ENCODE measurements at regions not wholly inside any gene's neighbourhood (a gene's known extent, or its start where the extent isn't known, plus 50 kb on each side); places are given as distances from the start of the nearest gene placed in this dataset.

DNA sequence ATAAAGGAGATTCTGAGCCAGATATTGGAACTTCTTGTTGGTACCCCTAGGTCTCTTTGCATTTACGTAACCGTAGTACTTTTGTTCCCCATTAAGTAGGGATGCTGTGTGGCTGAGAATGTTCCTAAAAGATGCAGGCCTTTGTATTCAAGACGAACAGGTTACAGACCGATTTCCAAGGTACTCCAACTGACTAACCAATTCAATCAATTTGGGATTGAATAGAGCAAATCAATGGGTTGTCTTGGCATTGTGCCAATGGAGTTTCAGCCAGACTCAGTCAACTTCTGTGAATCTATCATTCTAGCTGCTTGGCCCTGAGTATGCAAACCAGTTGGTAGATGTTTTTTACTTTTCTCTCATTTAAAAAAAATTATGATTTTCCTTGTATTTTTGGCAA, 347.3 kb upstream of the NPVF start:
- no peak overlapping the region for H3K9ac ChIP-seq
- H4K20me1 ChIP-seq, result no peaks in the 10 kb centered on the region
- no peaks in the 10 kb centered on the region for H3K27me3 ChIP-seq
- H3K4me1 ChIP-seq, result no peaks in the 10 kb centered on the region
- no peak overlapping the region for H3K4me3 ChIP-seq
- no peaks in the 10 kb centered on the region for H3K9me3 ChIP-seq (replicated peaks in 1 of 11)
- H3K4me2 ChIP-seq, result no peak overlapping the region
- TF ChIP-seq Cebpa-rat (IDR thresholded peaks at IDR 0.05), result no peak
- no peak overlapping the region for H3K27ac ChIP-seq
- H3K36me3 ChIP-seq, result no peaks in the 10 kb centered on the region

DNA sequence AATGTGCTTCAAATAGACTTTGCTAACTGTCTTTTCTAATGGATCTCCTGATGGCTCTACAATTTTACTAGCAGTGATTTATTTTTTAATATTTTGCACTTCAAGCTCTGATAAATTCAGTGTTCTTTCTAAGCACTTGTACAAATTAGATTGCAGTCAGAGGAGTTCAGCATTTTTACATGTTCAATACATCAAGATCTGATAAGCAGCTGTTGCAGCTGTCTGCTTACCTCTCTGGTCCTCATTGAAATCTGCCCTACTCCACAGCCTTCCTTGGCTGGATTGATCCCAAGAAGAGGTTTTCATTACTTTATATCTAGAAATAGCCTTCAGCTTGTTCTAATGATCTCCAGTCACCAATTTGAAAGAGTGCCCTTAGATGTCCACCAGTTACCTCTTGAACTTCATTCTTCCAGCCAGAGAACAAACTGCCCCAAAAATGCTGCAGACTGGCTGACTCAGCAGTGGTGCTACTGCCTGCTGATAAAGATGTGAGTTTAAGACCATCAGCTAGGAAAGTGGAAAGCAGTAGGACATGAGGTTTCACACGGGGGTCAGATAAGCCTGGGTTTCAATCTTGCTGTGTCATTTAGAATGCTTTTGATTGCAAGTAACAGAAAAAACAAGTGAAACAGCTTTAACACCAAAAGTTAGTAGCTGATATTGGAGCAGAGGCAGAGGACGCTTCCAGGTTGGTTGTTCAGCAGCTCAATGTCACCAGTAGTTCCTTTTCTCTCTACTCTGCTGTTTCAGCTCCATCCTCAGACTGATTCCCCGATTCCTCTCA, 350.9 kb upstream of the NPVF start:
- Histone ChIP-seq H3K9me3 (replicated peaks in 1 of 11) (no peaks in the 10 kb centered on the region), H3K27ac (no peak overlapping the region), H3K9ac (no peak overlapping the region), H3K36me3 (no peaks in the 10 kb centered on the region), H3K4me2 (no peak overlapping the region), H3K4me1 (peaks cover 0 to 12% (median 0%) of the 10 kb centered on the region in 10 experiments; a peak in 3 of 20 replicates), H3K27me3 (no peaks in the 10 kb centered on the region), H3K4me3 (no peak overlapping the region), H4K20me1 (no peaks in the 10 kb centered on the region)
- TF ChIP-seq Cebpa-rat (IDR thresholded peaks at IDR 0.05), result no peak

GRCh38 chr7:25579778-25580075, 351.4 kb upstream of the NPVF start:
- Histone ChIP-seq H3K4me3 (no peak overlapping the region), H3K4me2 (no peak overlapping the region), H3K9ac (no peak overlapping the region), H4K20me1 (no peaks in the 10 kb centered on the region), H3K9me3 (replicated peaks in 1 of 11) (no peaks in the 10 kb centered on the region), H3K27ac (no peak overlapping the region), H3K36me3 (no peaks in the 10 kb centered on the region), H3K27me3 (no peaks in the 10 kb centered on the region), H3K4me1 (peaks cover 0 to 12% (median 0%) of the 10 kb centered on the region in 10 experiments; a peak in 3 of 20 replicates)
- TF ChIP-seq Cebpa-rat (IDR thresholded peaks at IDR 0.05), result no peak

DNA sequence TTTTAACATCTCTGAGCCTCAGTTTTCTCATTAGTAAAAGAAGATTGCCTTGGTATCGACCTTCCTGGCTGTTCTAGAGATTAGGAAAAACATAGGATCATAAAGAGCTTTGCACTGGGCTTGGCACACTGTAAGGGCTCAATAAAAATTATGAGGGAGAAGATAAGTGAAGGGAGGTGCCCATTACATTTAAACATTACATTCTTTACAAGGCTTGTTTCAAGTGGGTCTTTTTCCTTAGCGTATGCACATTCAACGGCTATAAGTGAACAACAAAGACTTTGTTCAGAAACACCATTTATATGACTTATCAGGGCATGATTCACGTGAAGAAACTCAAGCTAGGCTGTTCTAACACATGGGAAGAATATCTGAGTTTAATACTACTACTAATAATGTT, 351.9 kb upstream of the NPVF start:
- Histone ChIP-seq H3K27me3 (no peaks in the 10 kb centered on the region), H3K4me1 (peaks cover 0 to 12% (median 0%) of the 10 kb centered on the region in 10 experiments; a peak in 3 of 20 replicates), H4K20me1 (no peaks in the 10 kb centered on the region), H3K4me3 (no peak overlapping the region), H3K9me3 (replicated peaks in 1 of 11) (no peaks in the 10 kb centered on the region), H3K4me2 (no peak overlapping the region), H3K36me3 (no peaks in the 10 kb centered on the region), H3K9ac (no peak overlapping the region), H3K27ac (no peak overlapping the region)
- no peak for TF ChIP-seq Cebpa-rat (IDR thresholded peaks at IDR 0.05)

DNA sequence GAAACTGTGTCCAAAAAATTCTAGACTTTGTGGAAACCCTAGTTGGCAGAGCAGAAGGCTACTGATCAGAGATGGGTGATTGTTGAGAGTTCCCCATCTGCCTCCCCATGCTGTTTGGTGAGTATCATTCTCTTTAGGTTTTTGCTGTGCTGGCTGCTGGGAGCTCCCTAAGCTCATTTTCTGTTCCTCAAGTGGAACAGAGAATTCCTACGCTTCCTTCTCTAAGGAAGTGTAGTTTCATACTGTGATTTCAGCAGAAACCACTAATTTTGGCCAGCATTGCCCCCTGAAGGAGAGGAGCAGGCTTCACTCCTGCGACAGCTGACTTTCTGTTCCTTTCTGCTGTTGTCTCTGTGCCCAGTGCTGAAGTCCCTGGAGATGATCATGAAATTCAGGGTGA, 355.3 kb upstream of the NPVF start:
- Histone ChIP-seq H3K27me3 (no peaks in the 10 kb centered on the region), H3K9me3 (replicated peaks in 1 of 11) (no peaks in the 10 kb centered on the region), H3K4me3 (no peak overlapping the region), H3K9ac (no peak overlapping the region), H3K36me3 (no peaks in the 10 kb centered on the region), H3K27ac (no peak overlapping the region), H3K4me1 (peaks cover 0 to 12% (median 0%) of the 10 kb centered on the region in 10 experiments; a peak in 3 of 20 replicates), H3K4me2 (peak overlapping the region in 2 of 11 experiments; percentile 0 to 6; a peak in 2 of 22 replicates), H4K20me1 (no peaks in the 10 kb centered on the region)
- no peak for TF ChIP-seq Cebpa-rat (IDR thresholded peaks at IDR 0.05)

- Histone ChIP-seq H3K4me1 (peaks cover 0 to 12% (median 0%) of the 10 kb centered on the region in 10 experiments; a peak in 3 of 20 replicates), H3K36me3 (no peaks in the 10 kb centered on the region), H3K4me2 (peak overlapping the region in 1 of 11 experiments; percentile 0; a peak in 1 of 22 replicates), H3K4me3 (no peak overlapping the region), H4K20me1 (no peaks in the 10 kb centered on the region), H3K27me3 (no peaks in the 10 kb centered on the region), H3K27ac (no peak overlapping the region), H3K9me3 (replicated peaks in 1 of 11) (no peaks in the 10 kb centered on the region), H3K9ac (no peak overlapping the region)
- TF ChIP-seq Cebpa-rat (IDR thresholded peaks at IDR 0.05), result no peak
Observed at GRCh38 chr7:25584112-25584938, 356.0 kb upstream of the NPVF start.

DNA sequence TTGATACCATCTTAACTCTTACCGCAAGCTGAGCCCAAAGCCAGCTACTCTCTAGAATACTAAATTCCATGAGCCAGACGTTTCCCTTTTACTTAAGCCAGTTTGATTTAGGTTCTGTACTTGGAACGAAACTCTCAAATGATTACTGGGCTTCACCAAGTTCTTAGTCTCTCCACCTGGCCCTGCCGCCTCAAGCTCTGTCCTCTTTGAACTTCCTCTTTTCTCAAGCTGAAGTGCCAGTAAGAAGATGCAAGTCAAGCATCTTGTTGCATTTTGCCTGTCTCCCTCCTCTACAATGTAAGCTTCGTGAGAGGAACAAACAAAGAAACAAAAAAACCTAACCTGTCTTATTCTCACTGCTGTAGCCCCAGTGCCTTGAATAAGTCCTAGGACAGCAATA, 358.2 kb upstream of the NPVF start:
- Histone ChIP-seq H3K4me3 (no peak overlapping the region), H3K36me3 (no peaks in the 10 kb centered on the region), H3K4me1 (peaks cover 0 to 12% (median 0%) of the 10 kb centered on the region in 10 experiments; a peak in 3 of 20 replicates), H3K27me3 (no peaks in the 10 kb centered on the region), H3K4me2 (no peak overlapping the region), H4K20me1 (no peaks in the 10 kb centered on the region), H3K9me3 (replicated peaks in 1 of 11) (no peaks in the 10 kb centered on the region), H3K9ac (no peak overlapping the region), H3K27ac (no peak overlapping the region)
- no peak for TF ChIP-seq Cebpa-rat (IDR thresholded peaks at IDR 0.05)

GRCh38 chr7:25594122-25594521, 365.8 kb upstream of the NPVF start:
- H3K4me2 ChIP-seq, result no peak overlapping the region
- peaks cover 0 to 14% (median 6%) of the 10 kb centered on the region in 10 experiments; a peak in 9 of 20 replicates for H3K4me1 ChIP-seq
- no peak for TF ChIP-seq Cebpa-rat (IDR thresholded peaks at IDR 0.05)
- H3K9ac ChIP-seq, result no peak overlapping the region
- H3K4me3 ChIP-seq, result no peak overlapping the region
- peaks cover 0 to 9% (median 0%) of the 10 kb centered on the region in 11 experiments; a peak in 1 of 22 replicates for H3K9me3 ChIP-seq (replicated peaks in 1 of 11)
- no peaks in the 10 kb centered on the region for H3K27me3 ChIP-seq
- no peak overlapping the region for H3K27ac ChIP-seq
- H3K36me3 ChIP-seq, result no peaks in the 10 kb centered on the region
- no peaks in the 10 kb centered on the region for H4K20me1 ChIP-seq

DNA sequence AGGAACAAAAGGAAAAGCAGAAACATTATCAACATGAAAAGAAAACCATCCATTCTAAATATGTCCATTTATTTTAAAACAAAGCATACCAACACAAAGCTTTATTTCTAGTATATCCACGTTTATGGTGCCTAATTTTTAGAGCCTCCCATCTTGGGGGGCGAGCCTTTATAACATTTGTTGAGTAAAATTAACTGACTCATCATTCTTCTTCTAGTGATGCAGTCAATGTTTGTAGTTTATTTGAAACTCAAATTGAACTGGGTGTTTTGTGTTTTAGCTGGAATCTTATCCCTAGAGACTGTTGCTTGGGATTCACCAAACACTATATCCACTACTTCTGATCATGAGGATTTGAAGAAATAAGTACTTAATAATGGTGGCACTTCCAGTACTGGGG, 366.4 kb upstream of the NPVF start:
- no peak overlapping the region for H3K4me3 ChIP-seq
- no peaks in the 10 kb centered on the region for H3K27me3 ChIP-seq
- no peaks in the 10 kb centered on the region for H3K36me3 ChIP-seq
- H3K27ac ChIP-seq, result no peak overlapping the region
- H3K4me2 ChIP-seq, result no peak overlapping the region
- H4K20me1 ChIP-seq, result no peaks in the 10 kb centered on the region
- peaks cover 0 to 9% (median 0%) of the 10 kb centered on the region in 11 experiments; a peak in 1 of 22 replicates for H3K9me3 ChIP-seq (replicated peaks in 1 of 11)
- TF ChIP-seq Cebpa-rat (IDR thresholded peaks at IDR 0.05), result no peak
- no peak overlapping the region for H3K9ac ChIP-seq
- H3K4me1 ChIP-seq, result peaks cover 0 to 14% (median 6%) of the 10 kb centered on the region in 10 experiments; a peak in 9 of 20 replicates

Measured in BLaER1 treated with 17β-estradiol and CSF1 and Interleukin-3, amounts not matched to agents 10 nM and 100 nM (cell line).